ENCODE measurements at regions not wholly inside any gene's neighbourhood (a gene's known extent, or its start where the extent isn't known, plus 50 kb on each side); places are given as distances from the start of the nearest gene placed in this dataset.
"Not testable (repeated sequence)": the region's sequence is repeated elsewhere in the genome, so short reads cannot be mapped to it uniquely, and the experiment has no call there.

DNA sequence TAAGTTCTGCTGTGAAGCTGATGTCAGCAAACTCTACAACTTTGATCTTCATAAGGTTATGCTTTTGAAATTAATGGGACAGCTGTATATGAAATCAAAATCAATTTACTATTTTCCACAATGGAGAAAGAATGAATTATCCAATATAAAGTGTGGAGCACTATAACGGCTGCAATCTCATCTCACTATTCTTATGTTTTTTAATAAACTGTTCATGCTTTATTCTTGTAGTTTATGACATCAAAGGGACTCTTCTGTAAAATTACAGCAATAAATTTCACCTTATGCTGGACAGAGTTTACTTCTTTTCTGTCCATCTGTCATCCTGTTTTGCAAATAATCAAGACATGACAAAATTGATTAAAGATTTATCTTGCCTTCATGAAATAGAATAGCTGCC lies 192.5 kb downstream of the TECRL start:
- no peak for DNase-seq (ENCODE audit: low read depth, low spot score)

DNA sequence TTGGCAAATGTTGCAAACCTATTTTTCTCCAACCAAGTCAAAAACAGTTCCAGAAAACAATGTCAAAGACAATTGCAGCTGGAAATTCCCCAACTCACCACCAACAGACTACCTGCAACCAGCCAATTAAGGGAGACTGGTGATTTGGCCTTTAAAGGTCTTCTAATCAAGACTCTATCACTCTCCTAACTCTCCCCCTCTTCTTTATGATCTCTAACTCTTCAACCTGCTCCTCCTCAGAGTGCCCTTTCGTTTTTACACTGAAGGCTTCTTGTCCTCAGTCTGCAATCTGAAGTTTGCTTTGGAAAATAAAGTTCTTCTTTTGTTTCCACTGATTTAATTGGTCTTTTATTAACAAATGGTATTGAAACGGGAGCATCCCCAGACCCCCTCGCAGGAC lies 203.9 kb downstream of the TECRL start:
- no peak for DNase-seq (ENCODE audit: low read depth, low spot score)

DNA sequence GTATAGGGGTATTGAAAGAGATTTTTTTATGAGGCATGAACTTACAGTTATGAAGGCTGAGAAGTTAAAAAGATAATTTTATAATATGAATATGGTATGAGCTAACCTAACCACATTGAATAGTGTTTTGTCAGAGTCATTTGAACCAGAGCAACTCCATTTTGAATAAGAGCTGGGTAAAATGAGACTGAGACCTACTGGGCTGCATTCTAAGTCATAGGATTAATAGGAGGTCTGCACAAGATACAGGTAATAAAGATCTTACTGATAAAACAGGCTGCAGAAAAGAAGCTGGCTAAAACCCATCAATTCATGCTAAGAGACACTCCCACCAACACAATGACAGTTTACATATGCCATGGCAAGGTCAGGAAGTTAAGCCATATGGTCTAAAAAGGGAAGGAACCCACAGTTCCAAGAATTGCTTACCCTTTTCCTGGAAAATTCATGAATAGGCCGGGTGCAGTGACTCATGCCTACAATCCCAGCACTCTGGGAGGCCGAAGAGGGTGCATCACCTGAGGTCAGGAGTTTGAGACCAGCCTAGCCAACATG lies 209.2 kb downstream of the TECRL start:
- no peak for DNase-seq (ENCODE audit: low read depth, low spot score)

DNA sequence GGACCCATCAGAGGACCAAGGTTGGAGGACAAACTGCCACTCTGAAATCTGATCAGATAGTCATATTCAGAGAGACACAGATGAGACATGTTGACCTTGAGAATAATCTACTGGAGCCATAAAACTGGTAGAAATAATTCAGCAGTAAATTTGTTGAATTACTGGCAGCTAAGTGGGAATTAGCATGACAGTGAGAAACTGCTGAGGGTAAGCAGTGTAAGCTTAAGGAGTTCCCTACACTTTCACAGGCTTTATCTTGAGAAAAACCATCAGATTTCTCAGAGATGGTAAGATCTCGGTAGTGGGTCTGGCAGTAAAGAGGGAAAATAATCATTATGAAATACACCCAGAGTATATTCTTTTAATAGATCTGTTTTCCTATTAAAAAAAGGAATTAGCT lies 213.7 kb downstream of the TECRL start:
- DNase-seq (ENCODE audit: low read depth, low spot score), result no peak

DNA sequence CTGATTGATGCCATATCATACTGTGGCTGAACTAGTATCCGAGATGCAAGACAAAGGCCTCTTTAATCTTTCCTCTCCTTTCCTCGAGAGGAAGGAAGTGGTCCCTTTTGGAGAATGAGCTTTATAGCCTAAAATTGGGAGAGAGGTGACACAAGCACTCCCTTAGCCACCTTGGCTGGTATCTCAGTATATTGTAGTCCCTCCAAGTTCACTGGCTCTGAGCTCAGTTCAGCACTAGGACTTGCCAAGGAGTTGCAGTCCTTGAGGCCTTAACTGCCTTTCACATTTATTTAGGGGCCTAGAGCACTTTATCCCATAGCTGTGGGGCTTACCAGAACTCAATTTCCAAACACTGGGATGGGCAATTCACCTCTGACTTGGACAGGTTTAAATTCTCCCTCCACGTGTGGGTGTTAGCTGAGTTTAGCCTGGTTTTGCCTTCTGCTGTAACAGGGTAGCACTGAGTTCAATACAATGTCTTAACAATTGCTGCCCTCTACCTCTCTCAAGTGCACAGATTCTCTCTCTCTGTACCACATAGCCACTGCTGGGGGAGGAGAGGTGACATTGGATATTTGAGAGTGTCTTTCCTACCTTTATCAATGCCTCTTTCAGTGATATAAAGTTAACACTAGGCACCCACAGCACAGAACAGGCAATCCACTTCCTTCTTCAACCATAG lies 216.4 kb downstream of the TECRL start:
- no peak for DNase-seq (ENCODE audit: low read depth, low spot score)

DNA sequence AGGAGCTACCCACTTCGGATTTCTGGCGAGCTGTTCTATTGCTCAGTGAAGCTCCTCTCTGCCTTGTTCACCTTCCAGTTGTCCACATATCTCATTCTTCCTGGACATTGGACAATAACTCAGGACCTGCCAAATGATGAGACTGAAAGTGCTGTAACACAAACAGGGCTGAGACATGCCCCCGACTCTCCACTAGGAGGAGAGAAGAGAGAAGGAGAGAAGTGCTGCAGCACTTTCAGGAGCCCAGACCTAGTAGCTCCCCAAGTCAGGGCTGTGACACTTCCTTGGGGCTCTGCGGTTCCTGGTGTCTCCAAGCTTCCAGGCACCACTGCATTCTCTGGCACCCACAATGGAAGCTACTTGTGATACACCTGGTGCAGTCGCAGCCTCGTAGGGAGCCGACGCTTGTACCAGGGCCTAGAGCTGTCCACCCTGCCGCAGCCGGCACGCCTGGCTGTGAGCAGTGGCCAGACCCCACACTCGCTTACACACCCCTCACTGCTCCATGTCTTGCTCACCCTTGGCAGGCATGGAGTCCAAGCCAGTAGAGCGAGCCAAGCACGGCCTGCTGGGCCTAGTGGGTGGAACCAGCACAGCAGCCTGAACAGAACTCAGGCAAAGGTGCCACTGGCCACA lies 234.9 kb downstream of the TECRL start:
- no peak for DNase-seq (ENCODE audit: low read depth, low spot score)

DNA sequence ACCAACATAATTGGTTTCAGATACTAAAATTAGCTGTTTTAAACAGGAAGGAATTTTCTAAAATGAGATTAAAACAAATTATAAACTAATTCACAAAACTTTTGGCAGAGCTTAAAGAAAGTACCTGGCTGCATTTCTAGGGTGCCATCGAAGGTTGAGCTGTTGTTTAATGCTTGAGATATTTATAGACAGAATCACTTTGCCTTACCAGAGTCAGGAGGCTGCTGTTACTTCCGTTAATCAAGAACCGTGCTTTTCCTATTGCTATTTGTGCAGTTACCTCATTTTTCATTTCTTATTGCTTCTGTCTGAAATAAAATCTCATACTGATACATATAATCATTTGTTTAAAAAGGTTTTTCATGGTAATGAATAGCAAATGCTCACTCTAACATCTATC lies 242.9 kb downstream of the TECRL start:
- no peak for DNase-seq (ENCODE audit: low read depth, low spot score)

DNA sequence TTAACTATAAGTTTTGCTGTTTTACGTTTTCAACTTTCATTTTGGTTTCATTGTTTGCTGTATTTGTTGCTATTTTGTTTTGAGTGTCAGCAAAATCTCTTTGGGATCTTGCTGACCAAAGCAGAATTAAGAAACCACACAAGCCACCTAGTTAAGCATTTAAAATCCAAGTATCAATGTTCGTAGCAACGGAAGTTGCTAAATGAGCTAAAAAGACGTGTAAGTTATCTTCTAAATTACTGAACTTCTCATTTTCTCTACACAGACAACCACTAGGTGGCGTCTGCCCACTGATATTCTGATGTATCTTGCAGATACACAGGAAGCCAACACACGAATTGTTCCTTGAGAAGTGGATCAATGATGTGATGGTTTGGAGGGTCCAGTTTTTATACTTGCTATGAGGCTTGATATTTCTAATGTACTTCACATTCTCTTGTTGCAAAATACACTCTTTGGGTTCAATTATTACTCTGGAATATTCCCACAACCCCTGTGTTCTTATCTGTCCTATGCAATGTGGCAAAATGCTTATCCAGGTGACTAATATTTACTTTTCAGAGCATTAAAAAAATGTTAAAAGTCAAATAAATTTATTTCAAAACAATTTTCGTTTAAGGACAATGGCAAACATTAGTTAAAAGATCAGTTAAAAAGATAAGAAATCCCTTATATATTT lies 250.5 kb downstream of the TECRL start:
- peak; percentile 7 for DNase-seq (ENCODE audit: low read depth, low spot score)

DNA sequence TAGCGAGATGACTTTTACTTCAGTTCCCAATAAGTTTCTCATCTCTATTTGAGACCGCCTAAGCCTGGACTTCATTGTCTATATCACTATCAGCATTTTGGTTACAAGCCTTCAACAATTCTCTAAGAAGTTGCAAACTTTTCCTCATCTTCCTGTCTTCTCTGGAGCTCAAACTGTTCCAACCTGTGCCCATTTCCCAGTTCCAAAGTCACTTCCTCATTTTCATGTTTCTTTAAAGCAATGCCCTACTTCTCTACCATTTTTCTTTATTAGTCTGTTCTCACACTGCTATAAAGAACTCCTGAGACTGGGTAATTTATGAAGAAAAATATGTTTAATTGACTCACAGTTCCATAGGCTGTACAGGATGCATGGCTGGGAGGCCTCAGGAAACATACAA lies 251.9 kb downstream of the TECRL start:
- no peak for DNase-seq (ENCODE audit: low read depth, low spot score)

DNA sequence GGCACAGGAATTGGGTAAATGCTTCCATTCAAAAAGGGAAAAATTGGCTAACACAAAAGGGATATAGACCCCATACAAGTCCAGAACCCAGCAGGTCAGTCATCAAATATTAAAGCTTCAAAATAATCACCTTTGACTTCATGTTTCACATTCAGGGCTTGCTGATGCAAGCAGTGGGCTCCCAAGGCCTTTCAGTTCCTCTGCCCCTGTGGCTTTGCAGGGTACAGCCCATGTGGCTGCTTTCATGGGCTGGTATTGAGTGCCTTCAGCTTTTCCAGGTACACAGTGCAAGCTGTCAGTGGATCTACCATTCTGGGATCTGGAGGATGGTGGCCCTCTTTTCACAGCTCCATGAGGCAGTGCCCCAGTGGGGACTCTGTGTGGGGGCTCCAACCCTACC lies 253.0 kb downstream of the TECRL start:
- DNase-seq (ENCODE audit: low read depth, low spot score), result no peak

DNA sequence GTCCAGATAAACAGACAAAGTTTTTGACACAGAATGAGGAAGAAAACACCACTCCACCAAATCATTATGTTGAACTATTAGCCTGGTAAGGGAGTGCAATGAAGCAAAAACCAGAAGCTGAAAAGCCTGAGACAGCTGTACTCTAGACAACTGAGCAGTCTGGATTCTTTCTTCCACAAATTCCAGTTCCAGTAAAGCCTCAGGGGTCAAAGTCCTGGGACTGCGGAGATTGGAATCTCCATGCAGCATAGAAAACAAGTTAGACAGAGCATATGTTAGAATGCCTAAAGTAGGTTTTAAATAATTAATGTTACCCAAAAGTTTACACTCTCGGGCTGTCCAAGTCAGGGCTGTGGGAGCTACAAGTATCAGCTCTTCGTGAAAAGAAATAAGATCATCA lies 263.2 kb downstream of the TECRL start:
- DNase-seq (ENCODE audit: low read depth, low spot score), result no peak

DNA sequence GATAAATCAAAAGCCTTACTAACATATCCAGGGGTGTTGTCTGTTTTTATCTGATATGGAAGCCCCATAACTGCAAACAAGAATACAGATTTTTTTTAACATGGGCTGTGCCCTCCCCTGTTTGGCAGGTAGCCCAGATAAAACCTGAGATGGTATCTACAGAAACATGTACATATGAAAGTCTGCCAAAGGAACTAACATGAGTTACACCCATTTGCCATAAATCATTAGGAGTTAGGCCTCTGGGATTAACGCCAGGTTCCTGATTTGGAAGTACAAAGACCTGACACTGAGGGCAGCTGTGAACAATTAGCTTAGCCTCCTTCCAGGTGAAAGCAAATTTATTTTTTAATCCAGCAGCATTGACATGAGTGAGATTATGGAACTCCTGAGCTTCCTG lies 264.3 kb downstream of the TECRL start:
- no peak for DNase-seq (ENCODE audit: low read depth, low spot score)

DNA sequence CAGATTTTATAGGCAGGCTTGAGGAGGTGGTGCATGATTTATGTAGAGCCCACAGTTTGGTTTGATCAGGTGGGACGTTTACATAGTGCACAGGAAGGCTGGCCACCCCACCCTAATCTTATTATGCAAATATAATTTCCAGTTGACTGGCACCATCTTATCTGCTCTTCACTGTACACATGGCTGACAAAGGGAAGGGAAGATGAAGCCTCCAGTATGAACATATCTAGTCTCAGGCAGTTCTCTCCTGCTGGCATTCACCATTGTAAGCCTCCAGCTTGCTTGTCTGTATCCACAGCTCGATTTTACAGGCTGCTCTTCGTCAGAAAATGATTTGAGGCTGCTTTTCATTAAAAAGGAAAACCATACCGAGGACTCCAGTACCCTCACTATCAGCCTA lies 278.3 kb downstream of the TECRL start:
- DNase-seq (ENCODE audit: low read depth, low spot score), result no peak

DNA sequence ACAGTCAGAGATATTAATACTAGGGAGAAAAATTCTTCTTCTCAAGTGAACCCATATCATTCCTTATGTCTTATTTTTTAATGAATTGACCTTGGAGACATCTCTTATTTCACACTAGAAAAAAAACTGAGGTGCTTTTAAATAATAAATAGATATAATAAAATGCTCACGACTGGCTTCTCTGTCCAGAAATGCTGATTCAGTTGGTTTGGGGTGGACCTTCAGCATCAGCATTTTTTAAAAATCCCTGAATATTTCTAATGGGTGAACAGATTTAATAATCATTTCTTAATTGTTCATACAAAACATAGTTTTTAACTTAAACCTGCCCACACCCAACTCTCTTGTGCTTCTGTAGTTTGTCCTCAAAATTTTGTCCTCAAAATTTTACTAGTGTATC lies 283.9 kb downstream of the TECRL start:
- no peak for DNase-seq (ENCODE audit: low read depth, low spot score)

DNA sequence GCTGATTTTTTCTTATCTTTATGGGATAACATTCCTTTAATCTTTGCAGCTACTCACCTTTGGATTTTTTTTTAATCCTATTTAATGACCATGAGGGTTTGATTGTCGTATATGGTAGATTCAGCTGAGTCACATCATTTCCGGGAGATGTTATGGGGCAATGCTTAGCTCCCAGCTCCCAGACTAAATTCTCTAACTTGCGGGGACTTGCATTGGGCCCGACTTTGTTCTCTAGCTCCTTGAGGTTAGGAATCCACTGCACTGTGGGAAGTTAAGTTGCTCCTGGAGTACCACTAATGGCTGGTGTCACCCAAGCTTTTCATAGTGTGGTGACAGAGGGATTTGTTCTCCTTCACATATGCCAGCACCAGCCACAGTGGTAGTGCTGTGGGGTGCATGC lies 287.4 kb downstream of the TECRL start:
- no peak for DNase-seq (ENCODE audit: low read depth, low spot score)

DNA sequence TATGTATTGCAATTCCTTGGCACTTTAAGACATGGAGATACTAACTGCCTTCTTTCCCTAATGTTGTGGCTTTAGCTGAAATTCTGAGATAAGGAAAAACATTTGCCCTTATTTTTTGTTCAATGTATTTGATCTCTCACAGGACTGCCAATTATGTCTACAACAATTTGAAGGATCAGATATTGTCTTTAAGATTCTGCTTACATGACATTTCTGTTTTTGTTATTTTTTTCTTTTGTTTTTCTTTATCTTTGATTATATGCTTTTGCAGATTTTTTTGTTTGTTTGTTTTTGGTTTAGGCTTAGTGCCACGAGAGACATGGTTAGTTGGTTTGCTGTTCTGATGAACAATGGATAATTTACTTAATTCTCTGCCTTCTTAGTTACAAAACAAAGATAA lies 303.3 kb downstream of the TECRL start:
- DNase-seq (ENCODE audit: low read depth, low spot score), result no peak

DNA sequence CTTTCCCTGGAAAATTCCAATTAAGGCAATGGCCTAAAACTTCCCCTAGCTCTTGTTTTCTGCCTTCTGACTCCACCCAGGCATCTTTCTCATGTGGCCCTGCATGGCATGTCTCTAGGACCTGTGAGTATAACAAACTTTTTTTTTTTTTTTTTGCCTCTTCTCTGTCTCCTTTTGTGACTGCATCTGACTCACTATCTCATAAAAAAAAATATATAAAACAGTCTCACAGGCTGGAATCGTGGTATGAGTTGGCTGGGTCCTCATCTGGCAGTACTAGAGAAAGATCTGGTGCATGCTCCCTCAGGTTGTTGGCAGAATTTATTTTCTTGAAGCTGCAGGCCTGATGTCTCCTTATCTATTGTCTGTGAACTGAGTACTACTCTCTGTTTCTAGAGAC lies 313.9 kb downstream of the TECRL start:
- DNase-seq (ENCODE audit: low read depth, low spot score), result no peak

DNA sequence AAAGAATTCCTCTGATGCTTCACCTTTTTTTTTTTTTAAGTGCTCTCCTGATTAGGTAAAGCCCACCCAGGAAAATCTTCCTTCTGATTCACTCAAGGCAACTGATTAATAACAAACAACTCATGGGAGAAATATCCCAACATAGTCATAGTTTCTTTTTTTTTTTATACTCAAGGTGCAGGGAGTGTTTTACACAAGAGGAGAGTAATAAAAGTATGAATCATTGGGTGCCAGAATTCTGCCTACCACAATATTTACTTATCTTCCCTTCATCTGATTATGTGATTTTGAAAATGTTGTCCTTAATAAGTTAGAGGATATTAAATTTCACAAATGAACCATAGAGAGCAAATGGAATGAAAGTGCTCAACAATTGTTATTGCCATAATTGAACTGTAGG lies 329.9 kb downstream of the TECRL start:
- DNase-seq (ENCODE audit: low read depth, low spot score), result no peak

DNA sequence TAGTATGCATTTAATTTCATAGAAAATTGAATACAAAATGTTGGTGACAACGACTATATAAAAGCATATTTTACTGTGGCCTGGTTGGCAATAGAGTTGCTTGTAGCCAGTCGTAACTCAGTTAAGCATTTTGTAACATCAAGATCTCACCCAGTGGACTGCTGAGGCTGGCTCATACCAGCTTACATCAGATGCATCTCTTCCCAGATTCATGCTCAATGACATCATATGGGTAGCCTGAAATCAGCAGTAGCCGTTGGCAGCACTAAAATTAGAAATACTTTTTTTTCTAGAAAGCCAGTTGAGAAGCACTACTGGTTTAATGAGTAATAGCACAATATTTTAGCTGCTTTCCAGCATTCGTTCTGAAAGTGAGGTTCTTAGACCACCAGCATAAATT lies 341.2 kb downstream of the TECRL start:
- no peak for DNase-seq (ENCODE audit: low read depth, low spot score)

DNA sequence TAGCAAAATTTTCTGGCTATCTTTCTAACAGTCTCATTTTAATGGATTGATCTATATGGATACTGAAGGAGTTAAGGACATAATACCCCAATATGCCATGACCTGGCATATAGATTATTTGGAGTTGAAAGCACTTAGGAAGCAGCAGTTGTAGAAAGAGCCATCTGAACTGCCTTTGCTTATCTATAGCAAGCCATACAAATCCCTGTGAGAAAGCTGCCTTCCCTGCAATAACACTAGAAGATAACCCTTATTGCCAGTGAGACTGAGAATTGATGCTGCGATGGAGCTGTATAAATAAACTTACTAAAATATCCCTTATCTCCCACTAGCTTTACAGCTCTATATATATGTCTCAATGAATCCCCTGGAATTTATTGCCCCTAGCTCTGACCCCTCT lies 346.3 kb downstream of the TECRL start:
- DNase-seq (ENCODE audit: low read depth, low spot score), result no peak

DNA sequence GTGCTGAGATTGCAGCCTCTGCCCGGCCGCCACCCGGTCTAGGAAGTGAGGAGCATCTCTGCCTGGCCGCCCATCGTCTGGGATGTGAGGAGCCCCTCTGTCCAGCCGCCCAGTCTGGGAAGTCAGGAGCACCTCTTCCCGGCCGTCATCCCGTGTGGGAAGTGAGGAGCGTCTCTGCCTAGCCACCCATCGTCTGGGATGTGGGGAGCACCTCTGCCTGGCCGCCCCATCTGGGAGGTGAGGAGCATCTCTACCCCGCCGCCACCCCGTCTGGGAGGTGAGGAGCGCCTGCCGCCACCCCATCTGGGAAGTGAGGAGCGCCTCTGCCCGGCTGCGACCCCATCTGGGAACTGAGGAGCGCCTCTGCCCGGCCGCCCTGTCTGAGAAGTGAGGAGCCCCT lies 372.2 kb downstream of the TECRL start:
- not testable (repeated sequence) for DNase-seq (ENCODE audit: low read depth, low spot score)

DNA sequence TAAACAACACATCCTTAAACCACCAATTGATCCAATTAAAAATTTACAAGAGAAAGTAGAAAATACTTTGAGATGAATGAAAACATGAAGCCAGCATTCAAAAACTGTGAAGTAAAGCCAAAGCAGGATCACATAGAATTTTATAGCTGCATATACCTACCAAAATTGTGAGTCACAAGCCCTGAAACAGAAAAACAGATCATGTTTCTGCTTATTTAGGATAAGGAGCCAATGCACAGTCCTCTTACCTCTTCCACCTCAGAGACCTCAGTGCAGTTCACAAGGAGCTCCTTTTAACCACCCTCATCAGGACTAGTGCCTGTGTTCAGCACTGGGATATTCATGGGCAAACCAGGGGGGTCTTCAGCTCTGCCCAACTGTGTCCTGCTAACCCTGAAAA lies 386.7 kb downstream of the TECRL start:
- DNase-seq (ENCODE audit: low read depth, low spot score), result no peak

DNA sequence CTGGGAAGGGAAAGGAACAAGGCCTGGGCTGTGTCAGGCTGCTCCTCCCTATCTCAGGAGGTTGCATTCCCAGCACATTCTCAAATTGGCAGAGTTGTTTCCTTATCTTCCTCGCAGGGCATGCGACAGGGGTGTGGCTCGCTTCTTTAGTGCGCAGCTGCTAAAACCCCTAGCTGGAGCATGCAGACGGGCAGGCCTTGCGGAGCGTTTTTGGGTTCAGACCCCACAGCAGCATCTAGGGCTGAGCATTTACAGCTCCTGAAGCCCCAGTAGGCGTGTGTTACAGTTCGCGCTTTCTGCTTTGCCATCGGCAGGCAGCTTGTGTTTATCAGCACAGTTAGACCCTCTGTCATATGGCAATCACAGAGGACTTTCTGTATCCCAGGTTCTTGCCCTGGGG lies 392.4 kb downstream of the TECRL start:
- DNase-seq (ENCODE audit: low read depth, low spot score), result no peak

All from smooth muscle cell of the brain vasculature (primary cell).